ENCODE measurements at regions not wholly inside any gene's neighbourhood (a gene's known extent, or its start where the extent isn't known, plus 50 kb on each side); places are given as distances from the start of the nearest gene placed in this dataset.

GRCh38 chr12:124491856-124492420 lies 75.5 kb downstream of the NCOR2 start:
- TF ChIP-seq CTCF (conservative IDR thresholded peaks at IDR 0.05) (no peak), ZFX (IDR thresholded peaks at IDR 0.05) (no peak)

Data from C4-2B (cell line).